ENCODE measurements at regions not wholly inside any gene's neighbourhood (a gene's known extent, or its start where the extent isn't known, plus 50 kb on each side); places are given as distances from the start of the nearest gene placed in this dataset.

DNA sequence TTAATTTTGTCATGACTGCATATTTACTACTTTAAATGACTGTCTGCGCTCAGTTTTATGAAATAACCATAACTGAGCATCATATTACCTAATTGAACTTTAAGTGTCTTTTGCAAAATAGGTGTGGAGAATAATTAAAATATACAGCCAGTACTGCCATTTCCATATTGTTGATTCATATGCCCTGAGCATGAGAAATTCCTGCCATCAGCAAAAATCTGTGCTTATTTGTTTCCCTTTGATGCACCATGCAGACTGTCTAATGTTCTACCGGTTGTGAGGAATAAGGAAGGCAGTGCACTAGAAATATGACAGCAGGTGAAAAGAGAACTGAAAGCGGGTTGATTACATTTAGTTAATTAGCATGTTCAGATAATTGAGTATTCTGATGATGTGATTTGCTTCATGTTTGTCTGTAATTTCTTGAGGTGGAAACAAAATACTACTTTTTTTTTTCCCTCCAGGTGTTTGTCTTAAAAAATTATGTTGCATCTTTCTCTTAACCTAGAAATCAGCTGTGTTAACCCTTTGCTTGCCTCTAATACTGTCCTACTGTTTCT lies 229.4 kb upstream of the AZI2 start:
- TF ChIP-seq, protein P1, sequence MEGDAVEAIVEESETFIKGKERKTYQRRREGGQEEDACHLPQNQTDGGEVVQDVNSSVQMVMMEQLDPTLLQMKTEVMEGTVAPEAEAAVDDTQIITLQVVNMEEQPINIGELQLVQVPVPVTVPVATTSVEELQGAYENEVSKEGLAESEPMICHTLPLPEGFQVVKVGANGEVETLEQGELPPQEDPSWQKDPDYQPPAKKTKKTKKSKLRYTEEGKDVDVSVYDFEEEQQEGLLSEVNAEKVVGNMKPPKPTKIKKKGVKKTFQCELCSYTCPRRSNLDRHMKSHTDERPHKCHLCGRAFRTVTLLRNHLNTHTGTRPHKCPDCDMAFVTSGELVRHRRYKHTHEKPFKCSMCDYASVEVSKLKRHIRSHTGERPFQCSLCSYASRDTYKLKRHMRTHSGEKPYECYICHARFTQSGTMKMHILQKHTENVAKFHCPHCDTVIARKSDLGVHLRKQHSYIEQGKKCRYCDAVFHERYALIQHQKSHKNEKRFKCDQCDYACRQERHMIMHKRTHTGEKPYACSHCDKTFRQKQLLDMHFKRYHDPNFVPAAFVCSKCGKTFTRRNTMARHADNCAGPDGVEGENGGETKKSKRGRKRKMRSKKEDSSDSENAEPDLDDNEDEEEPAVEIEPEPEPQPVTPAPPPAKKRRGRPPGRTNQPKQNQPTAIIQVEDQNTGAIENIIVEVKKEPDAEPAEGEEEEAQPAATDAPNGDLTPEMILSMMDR (IDR thresholded peaks at IDR 0.05 in 2 of 3, conservative IDR thresholded peaks at IDR 0.05 in 1 of 3; ENCODE audit: control insufficient read depth in 2 of 3, extremely low read depth in 1 of 3, insufficient read depth in 1 of 3, low read depth in 3 of 3, low read length in 3 of 3), result no peak
- TF ChIP-seq, protein P2, sequence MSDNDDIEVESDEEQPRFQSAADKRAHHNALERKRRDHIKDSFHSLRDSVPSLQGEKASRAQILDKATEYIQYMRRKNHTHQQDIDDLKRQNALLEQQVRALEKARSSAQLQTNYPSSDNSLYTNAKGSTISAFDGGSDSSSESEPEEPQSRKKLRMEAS (IDR thresholded peaks at IDR 0.05; ENCODE audit: low read depth, low read length), result no peak
- TF ChIP-seq, protein P3, sequence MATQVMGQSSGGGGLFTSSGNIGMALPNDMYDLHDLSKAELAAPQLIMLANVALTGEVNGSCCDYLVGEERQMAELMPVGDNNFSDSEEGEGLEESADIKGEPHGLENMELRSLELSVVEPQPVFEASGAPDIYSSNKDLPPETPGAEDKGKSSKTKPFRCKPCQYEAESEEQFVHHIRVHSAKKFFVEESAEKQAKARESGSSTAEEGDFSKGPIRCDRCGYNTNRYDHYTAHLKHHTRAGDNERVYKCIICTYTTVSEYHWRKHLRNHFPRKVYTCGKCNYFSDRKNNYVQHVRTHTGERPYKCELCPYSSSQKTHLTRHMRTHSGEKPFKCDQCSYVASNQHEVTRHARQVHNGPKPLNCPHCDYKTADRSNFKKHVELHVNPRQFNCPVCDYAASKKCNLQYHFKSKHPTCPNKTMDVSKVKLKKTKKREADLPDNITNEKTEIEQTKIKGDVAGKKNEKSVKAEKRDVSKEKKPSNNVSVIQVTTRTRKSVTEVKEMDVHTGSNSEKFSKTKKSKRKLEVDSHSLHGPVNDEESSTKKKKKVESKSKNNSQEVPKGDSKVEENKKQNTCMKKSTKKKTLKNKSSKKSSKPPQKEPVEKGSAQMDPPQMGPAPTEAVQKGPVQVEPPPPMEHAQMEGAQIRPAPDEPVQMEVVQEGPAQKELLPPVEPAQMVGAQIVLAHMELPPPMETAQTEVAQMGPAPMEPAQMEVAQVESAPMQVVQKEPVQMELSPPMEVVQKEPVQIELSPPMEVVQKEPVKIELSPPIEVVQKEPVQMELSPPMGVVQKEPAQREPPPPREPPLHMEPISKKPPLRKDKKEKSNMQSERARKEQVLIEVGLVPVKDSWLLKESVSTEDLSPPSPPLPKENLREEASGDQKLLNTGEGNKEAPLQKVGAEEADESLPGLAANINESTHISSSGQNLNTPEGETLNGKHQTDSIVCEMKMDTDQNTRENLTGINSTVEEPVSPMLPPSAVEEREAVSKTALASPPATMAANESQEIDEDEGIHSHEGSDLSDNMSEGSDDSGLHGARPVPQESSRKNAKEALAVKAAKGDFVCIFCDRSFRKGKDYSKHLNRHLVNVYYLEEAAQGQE (IDR thresholded peaks at IDR 0.05; ENCODE audit: low read depth, low read length), result no peak
- no peak for TF ChIP-seq RAD21 (IDR thresholded peaks at IDR 0.05; ENCODE audit: insufficient read depth, low read depth, low read length)
- no peak for TF ChIP-seq JUND (IDR thresholded peaks at IDR 0.05; ENCODE audit: low read depth, low read length)
- no peak for TF ChIP-seq SUPT20H (IDR thresholded peaks at IDR 0.05; ENCODE audit: borderline replicate concordance, control insufficient read depth, low read depth, low read length)
- TF ChIP-seq, protein P4, sequence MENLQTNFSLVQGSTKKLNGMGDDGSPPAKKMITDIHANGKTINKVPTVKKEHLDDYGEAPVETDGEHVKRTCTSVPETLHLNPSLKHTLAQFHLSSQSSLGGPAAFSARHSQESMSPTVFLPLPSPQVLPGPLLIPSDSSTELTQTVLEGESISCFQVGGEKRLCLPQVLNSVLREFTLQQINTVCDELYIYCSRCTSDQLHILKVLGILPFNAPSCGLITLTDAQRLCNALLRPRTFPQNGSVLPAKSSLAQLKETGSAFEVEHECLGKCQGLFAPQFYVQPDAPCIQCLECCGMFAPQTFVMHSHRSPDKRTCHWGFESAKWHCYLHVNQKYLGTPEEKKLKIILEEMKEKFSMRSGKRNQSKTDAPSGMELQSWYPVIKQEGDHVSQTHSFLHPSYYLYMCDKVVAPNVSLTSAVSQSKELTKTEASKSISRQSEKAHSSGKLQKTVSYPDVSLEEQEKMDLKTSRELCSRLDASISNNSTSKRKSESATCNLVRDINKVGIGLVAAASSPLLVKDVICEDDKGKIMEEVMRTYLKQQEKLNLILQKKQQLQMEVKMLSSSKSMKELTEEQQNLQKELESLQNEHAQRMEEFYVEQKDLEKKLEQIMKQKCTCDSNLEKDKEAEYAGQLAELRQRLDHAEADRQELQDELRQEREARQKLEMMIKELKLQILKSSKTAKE (IDR thresholded peaks at IDR 0.05; ENCODE audit: low read depth, poor library complexity, severe bottlenecking), result no peak
- TF ChIP-seq, protein P5, sequence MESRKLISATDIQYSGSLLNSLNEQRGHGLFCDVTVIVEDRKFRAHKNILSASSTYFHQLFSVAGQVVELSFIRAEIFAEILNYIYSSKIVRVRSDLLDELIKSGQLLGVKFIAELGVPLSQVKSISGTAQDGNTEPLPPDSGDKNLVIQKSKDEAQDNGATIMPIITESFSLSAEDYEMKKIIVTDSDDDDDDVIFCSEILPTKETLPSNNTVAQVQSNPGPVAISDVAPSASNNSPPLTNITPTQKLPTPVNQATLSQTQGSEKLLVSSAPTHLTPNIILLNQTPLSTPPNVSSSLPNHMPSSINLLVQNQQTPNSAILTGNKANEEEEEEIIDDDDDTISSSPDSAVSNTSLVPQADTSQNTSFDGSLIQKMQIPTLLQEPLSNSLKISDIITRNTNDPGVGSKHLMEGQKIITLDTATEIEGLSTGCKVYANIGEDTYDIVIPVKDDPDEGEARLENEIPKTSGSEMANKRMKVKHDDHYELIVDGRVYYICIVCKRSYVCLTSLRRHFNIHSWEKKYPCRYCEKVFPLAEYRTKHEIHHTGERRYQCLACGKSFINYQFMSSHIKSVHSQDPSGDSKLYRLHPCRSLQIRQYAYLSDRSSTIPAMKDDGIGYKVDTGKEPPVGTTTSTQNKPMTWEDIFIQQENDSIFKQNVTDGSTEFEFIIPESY (IDR thresholded peaks at IDR 0.05), result no peak
- TF ChIP-seq, protein P6, sequence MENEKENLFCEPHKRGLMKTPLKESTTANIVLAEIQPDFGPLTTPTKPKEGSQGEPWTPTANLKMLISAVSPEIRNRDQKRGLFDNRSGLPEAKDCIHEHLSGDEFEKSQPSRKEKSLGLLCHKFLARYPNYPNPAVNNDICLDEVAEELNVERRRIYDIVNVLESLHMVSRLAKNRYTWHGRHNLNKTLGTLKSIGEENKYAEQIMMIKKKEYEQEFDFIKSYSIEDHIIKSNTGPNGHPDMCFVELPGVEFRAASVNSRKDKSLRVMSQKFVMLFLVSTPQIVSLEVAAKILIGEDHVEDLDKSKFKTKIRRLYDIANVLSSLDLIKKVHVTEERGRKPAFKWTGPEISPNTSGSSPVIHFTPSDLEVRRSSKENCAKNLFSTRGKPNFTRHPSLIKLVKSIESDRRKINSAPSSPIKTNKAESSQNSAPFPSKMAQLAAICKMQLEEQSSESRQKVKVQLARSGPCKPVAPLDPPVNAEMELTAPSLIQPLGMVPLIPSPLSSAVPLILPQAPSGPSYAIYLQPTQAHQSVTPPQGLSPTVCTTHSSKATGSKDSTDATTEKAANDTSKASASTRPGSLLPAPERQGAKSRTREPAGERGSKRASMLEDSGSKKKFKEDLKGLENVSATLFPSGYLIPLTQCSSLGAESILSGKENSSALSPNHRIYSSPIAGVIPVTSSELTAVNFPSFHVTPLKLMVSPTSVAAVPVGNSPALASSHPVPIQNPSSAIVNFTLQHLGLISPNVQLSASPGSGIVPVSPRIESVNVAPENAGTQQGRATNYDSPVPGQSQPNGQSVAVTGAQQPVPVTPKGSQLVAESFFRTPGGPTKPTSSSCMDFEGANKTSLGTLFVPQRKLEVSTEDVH (IDR thresholded peaks at IDR 0.05; ENCODE audit: low read depth, partially characterized antibody), result no peak

Measured in GM12878 (cell line).